Right lobe of liver (tissue), 6 donors: ENCODE measurements at regions not wholly inside any gene's neighbourhood (a gene's known extent, or its start where the extent isn't known, plus 50 kb on each side); places are given as distances from the start of the nearest gene placed in this dataset.

Source experiments
- ATAC-seq, 4 donors: fragments of 200-7000 bp; cut with Tn5 transposase; one replicate each; pipeline ENCODE4 v1.9.1; 2020; ENCODE audit warnings: mild to moderate bottlenecking in 4 of 4, moderate library complexity in 4 of 4
- DNase-seq, 3 donors: peaks; one replicate each; pipeline ENCODE4 v3.0.0-alpha.2; 2020
- H3K27ac ChIP-seq, 3 donors: fragments of 200-600 bp; one replicate each; pipeline ENCODE4 v1.8.0; 2022
- H3K27me3 ChIP-seq, 2 donors: fragments of 200-600 bp; one replicate each; pipeline ENCODE4 v1.8.0; 2022
- H3K36me3 ChIP-seq, 4 donors: fragments of 200-600 bp; sonication (generic) in 1 of 4; one replicate each; pipeline versions ENCODE4 v1.5.1 to v1.8.0; 2017 to 2022; ENCODE audit warnings: control low read depth in 1 of 4
- H3K4me1 ChIP-seq, 4 donors: fragments of 200-600 bp; sonication (generic) in 1 of 4; one replicate each; pipeline versions ENCODE4 v1.5.1 to v1.8.0; 2017 to 2022; ENCODE audit warnings: control low read depth in 1 of 4
- H3K4me3 ChIP-seq, 3 donors: fragments of 200-600 bp; one replicate each; pipeline ENCODE4 v1.8.0; 2022
- H3K9me3 ChIP-seq, 4 donors: fragments of 200-600 bp; sonication (generic) in 1 of 4; one replicate each; pipeline versions ENCODE4 v1.5.1 to v1.8.0; 2017 to 2022; ENCODE audit warnings: control low read depth in 1 of 4
- POLR2A ChIP-seq: fragments of 450-650 bp; IDR thresholded peaks from one replicate; pipeline ENCODE4 v1.6.1; 2017; ENCODE audit warnings: antibody characterized with exemption, mild to moderate bottlenecking
- WGBS: methylation state at CpG from one replicate; pipeline ENCODE4 v1.1.6; 2018; ENCODE audit warnings: low coverage, low lambda C conversion rate; ENCODE audit not compliant: insufficient coverage; ENCODE audit errors: missing lambda C conversion rate; 5-methylcytosine and 5-hydroxymethylcytosine counted together
- intact Hi-C, 2 donors: fragments of 100-400 bp; cut with DNase I; formaldehyde crosslinking; loops; one replicate each; pipeline versions ENCODE4 v1.11.2 to v1.14.1; 2022
- TF ChIP-seq, protein P1 (sequence below), 4 donors: fragments of 200-600 bp in 3 of 4; fragments of 450-650 bp in 1 of 4; IDR thresholded peaks; one replicate each; pipeline versions ENCODE4 v1.5.1 to v1.8.0; 2016 to 2022; ENCODE audit warnings: antibody characterized with exemption in 4 of 4, mild to moderate bottlenecking in 2 of 4
- donor health status: DM: no; HTN: yes; CAD: no.
- donor health status: DM: no; HTN: no; CAD: no.
- donor health status: DM: no; HTN: no; CAD: no.
- donor health status: DM: no; HTN: yes; CAD: no.
- donor health status: DM: no; HTN: yes; CAD: no.

GRCh38 chr2:11028407-11028916, 116.7 kb downstream of the KCNF1 start:
- Histone ChIP-seq H3K9me3 (no peaks in the 10 kb centered on the region), H3K36me3 (no peaks in the 10 kb centered on the region), H3K27ac (no peak overlapping the region), H3K27me3 (no peaks in the 10 kb centered on the region), H3K4me1 (peaks cover 0 to 11% (median 3%) of the 10 kb centered on the region in 4 donors), H3K4me3 (no peak overlapping the region)
- ATAC-seq = no peak
- no peak for DNase-seq
- WGBS = 83% methylated on average over 4 of the region's 5 CpGs
- intact Hi-C loops = no loop called here
- no peak for TF ChIP-seq POLR2A
- TF ChIP-seq, protein P1, sequence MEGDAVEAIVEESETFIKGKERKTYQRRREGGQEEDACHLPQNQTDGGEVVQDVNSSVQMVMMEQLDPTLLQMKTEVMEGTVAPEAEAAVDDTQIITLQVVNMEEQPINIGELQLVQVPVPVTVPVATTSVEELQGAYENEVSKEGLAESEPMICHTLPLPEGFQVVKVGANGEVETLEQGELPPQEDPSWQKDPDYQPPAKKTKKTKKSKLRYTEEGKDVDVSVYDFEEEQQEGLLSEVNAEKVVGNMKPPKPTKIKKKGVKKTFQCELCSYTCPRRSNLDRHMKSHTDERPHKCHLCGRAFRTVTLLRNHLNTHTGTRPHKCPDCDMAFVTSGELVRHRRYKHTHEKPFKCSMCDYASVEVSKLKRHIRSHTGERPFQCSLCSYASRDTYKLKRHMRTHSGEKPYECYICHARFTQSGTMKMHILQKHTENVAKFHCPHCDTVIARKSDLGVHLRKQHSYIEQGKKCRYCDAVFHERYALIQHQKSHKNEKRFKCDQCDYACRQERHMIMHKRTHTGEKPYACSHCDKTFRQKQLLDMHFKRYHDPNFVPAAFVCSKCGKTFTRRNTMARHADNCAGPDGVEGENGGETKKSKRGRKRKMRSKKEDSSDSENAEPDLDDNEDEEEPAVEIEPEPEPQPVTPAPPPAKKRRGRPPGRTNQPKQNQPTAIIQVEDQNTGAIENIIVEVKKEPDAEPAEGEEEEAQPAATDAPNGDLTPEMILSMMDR (IDR thresholded peaks at IDR 0.05) = peak in 1 of 4 donors; percentile 13

GRCh38 chr2:11029136-11029535, 117.4 kb downstream of the KCNF1 start:
- H3K4me1 ChIP-seq = peaks cover 0 to 11% (median 3%) of the 10 kb centered on the region in 4 donors
- 80% methylated on average over 3 of the region's 6 CpGs for WGBS
- H3K27ac ChIP-seq = no peak overlapping the region
- TF ChIP-seq, protein P1 (IDR thresholded peaks at IDR 0.05) = no peak
- no peak for TF ChIP-seq POLR2A
- intact Hi-C loops = no loop called here
- H3K36me3 ChIP-seq = no peaks in the 10 kb centered on the region
- no peaks in the 10 kb centered on the region for H3K27me3 ChIP-seq
- H3K4me3 ChIP-seq = no peak overlapping the region
- ATAC-seq = no peak
- no peaks in the 10 kb centered on the region for H3K9me3 ChIP-seq
- DNase-seq = no peak

GRCh38 chr2:11030036-11030435, 118.3 kb downstream of the KCNF1 start:
- Histone ChIP-seq H3K4me1 (peaks cover 0 to 11% (median 3%) of the 10 kb centered on the region in 4 donors), H3K9me3 (no peaks in the 10 kb centered on the region), H3K36me3 (no peaks in the 10 kb centered on the region), H3K4me3 (no peak overlapping the region), H3K27me3 (no peaks in the 10 kb centered on the region), H3K27ac (no peak overlapping the region)
- DNase-seq (no peak), ATAC-seq (no peak)
- no peak for TF ChIP-seq POLR2A
- TF ChIP-seq, protein P1 (IDR thresholded peaks at IDR 0.05) = no peak
- 84% methylated on average over 7 of the region's 7 CpGs for WGBS
- intact Hi-C loops = no loop called here

GRCh38 chr2:11030909-11031308, 119.2 kb downstream of the KCNF1 start:
- 33% methylated on average over 4 of the region's 4 CpGs for WGBS
- no peak for DNase-seq

More at GRCh38 chr2:11030909-11031308, 119.2 kb downstream of the KCNF1 start:
- H3K27ac ChIP-seq = no peak overlapping the region
- peaks cover 0 to 11% (median 3%) of the 10 kb centered on the region in 4 donors for H3K4me1 ChIP-seq
- H3K27me3 ChIP-seq = no peaks in the 10 kb centered on the region
- intact Hi-C loops = no loop called here
- H3K4me3 ChIP-seq = no peak overlapping the region
- ATAC-seq = peak; percentile 75 to 91 (median 82)
- H3K9me3 ChIP-seq = no peaks in the 10 kb centered on the region
- H3K36me3 ChIP-seq = no peaks in the 10 kb centered on the region
- TF ChIP-seq, protein P1 (IDR thresholded peaks at IDR 0.05) = no peak
